ENCODE measurements at regions not wholly inside any gene's neighbourhood (a gene's known extent, or its start where the extent isn't known, plus 50 kb on each side); places are given as distances from the start of the nearest gene placed in this dataset.

- no peak for DNase-seq (ENCODE audit: low spot score)
Measured at GRCh38 chr2:234307322-234307961, 189.4 kb downstream of the ARL4C start.

- no peak for DNase-seq (ENCODE audit: low spot score)
Measured at GRCh38 chr2:234306426-234307173, 190.3 kb downstream of the ARL4C start.

GRCh38 chr2:234305846-234306245 is 191.0 kb downstream of the ARL4C start:
- DNase-seq (ENCODE audit: low spot score), result no peak

GRCh38 chr2:234304950-234305349 is 191.9 kb downstream of the ARL4C start:
- no peak for DNase-seq (ENCODE audit: low spot score)

GRCh38 chr2:234302664-234302991 is 194.3 kb downstream of the ARL4C start:
- DNase-seq (ENCODE audit: low spot score), result no peak

GRCh38 chr2:234300932-234301823 is 195.7 kb downstream of the ARL4C start:
- no peak for DNase-seq (ENCODE audit: low spot score)

- no peak for DNase-seq (ENCODE audit: low spot score)
Measured at GRCh38 chr2:234300391-234300925, 196.4 kb downstream of the ARL4C start.

GRCh38 chr2:234298918-234299317 is 198.0 kb downstream of the ARL4C start:
- DNase-seq (ENCODE audit: low spot score), result no peak

GRCh38 chr2:234296991-234297390 is 199.9 kb downstream of the ARL4C start:
- no peak for DNase-seq (ENCODE audit: low spot score)

- DNase-seq (ENCODE audit: low spot score), result no peak
Measured at GRCh38 chr2:234293973-234294372, 202.9 kb downstream of the ARL4C start.

- DNase-seq (ENCODE audit: low spot score), result no peak
Measured at GRCh38 chr2:234292962-234293243, 204.0 kb downstream of the ARL4C start.

- DNase-seq (ENCODE audit: low spot score), result no peak
Measured at GRCh38 chr2:234292205-234292961, 204.5 kb downstream of the ARL4C start.

GRCh38 chr2:234291765-234292204 is 205.1 kb downstream of the ARL4C start:
- DNase-seq (ENCODE audit: low spot score), result no peak

GRCh38 chr2:234290671-234291070 is 206.2 kb downstream of the ARL4C start:
- DNase-seq (ENCODE audit: low spot score), result no peak

- no peak for DNase-seq (ENCODE audit: low spot score)
Measured at GRCh38 chr2:234289834-234290590, 206.9 kb downstream of the ARL4C start.

GRCh38 chr2:234288974-234289455 is 207.9 kb downstream of the ARL4C start:
- DNase-seq (ENCODE audit: low spot score), result peak; percentile 70

- no peak for DNase-seq (ENCODE audit: low spot score)
Measured at GRCh38 chr2:234287650-234288049, 209.2 kb downstream of the ARL4C start.

- DNase-seq (ENCODE audit: low spot score), result no peak
Measured at GRCh38 chr2:234286956-234287355, 209.9 kb downstream of the ARL4C start.

- DNase-seq (ENCODE audit: low spot score), result no peak
Measured at GRCh38 chr2:234286118-234286598, 210.7 kb downstream of the ARL4C start.

GRCh38 chr2:234285541-234285940 is 211.3 kb downstream of the ARL4C start:
- DNase-seq (ENCODE audit: low spot score), result no peak

GRCh38 chr2:234279637-234280036 is 217.2 kb downstream of the ARL4C start:
- no peak for DNase-seq (ENCODE audit: low spot score)

Measured in Ammon's horn (tissue), 1 donor.